ENCODE measurements at regions not wholly inside any gene's neighbourhood (a gene's known extent, or its start where the extent isn't known, plus 50 kb on each side); places are given as distances from the start of the nearest gene placed in this dataset.

DNA sequence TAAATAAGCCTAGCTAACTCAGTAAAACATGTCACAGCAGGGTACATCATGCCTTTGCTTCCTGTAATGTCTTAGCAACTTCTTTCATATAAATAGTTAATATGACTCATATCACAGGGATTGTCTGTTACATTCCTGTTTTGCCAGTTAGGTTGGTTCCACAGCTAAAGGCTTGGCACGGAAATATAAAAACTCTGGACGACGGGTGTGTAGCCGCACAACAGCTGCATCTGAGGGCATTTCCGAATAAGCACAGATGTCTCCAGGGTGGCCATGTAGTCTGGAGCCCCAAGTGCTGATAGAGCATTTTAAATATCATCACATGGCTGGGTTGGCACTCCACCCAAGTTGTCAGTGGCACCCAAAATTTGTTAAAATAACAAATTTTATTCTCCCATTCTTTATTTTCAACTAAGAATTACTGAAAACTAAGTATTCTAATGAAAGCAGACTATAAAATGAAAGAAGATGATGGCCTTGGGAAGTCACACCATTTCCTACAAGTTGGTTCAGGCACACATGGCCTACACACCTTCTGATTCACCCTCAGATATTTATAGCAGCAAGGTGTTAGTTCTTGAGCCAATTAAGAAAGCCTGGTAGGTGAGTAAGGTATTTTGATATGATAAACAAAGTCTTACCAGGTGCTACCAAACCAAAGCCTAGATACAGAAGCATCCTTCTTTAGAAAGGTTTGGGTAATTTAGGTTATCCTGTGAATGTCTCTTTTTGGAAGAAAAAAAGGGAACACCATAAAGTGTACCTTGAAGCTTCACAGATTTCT lies 61.8 kb upstream of the STK17B start:
- Mint-ChIP-seq H3K4me1 (ENCODE audit: low read depth, unreplicated experiment) (peaks cover 21% of the 10 kb centered on the region), H3K36me3 (ENCODE audit: low read depth, unreplicated experiment) (peaks cover 4% of the 10 kb centered on the region), H3K4me3 (ENCODE audit: unreplicated experiment) (no peak overlapping the region), H3K27me3 (ENCODE audit: low read depth, unreplicated experiment) (no peaks in the 10 kb centered on the region), H3K27ac (ENCODE audit: unreplicated experiment) (peak overlapping the region; percentile 89), H3K9me3 (ENCODE audit: unreplicated experiment) (no peaks in the 10 kb centered on the region)
- TF ChIP-seq CTCF (IDR thresholded peaks at IDR 0.05; ENCODE audit: insufficient read depth, low read depth, low read length) = no peak
- TF ChIP-seq EZH2 (IDR thresholded peaks at IDR 0.05; ENCODE audit: insufficient read depth, low read length) = no peak
- no peaks in the 10 kb centered on the region for H4K20me1 ChIP-seq (ENCODE audit: insufficient read depth, low read length)
- DNase-seq (ENCODE audit: low read depth) (peak; percentile 84), FAIRE-seq (peak; percentile 90)
- H3K27me3 ChIP-seq (ENCODE audit: insufficient read depth, low read length) = no peaks in the 10 kb centered on the region
- H3K4me2 ChIP-seq (ENCODE audit: low read length) = peak overlapping the region; percentile 61
- peak overlapping the region; percentile 64 for H3K27ac ChIP-seq (ENCODE audit: low read depth, low read length)
- peaks cover 29% of the 10 kb centered on the region for H3K4me1 ChIP-seq (ENCODE audit: insufficient read depth, low read length)
- H3K9me3 ChIP-seq (ENCODE audit: insufficient read depth, low read depth, low read length) = no peaks in the 10 kb centered on the region
- no peak overlapping the region for H2AFZ ChIP-seq (ENCODE audit: low read depth, low read length)
- no peaks in the 10 kb centered on the region for H3K79me2 ChIP-seq (ENCODE audit: insufficient read depth, low read length)
- H3K36me3 ChIP-seq (ENCODE audit: insufficient read depth, low read length) = no peaks in the 10 kb centered on the region
- no peak overlapping the region for H3K4me3 ChIP-seq (ENCODE audit: insufficient read depth, low read depth, low read length)
- H3K9ac ChIP-seq (ENCODE audit: low read length) = peak overlapping the region; percentile 50

DNA sequence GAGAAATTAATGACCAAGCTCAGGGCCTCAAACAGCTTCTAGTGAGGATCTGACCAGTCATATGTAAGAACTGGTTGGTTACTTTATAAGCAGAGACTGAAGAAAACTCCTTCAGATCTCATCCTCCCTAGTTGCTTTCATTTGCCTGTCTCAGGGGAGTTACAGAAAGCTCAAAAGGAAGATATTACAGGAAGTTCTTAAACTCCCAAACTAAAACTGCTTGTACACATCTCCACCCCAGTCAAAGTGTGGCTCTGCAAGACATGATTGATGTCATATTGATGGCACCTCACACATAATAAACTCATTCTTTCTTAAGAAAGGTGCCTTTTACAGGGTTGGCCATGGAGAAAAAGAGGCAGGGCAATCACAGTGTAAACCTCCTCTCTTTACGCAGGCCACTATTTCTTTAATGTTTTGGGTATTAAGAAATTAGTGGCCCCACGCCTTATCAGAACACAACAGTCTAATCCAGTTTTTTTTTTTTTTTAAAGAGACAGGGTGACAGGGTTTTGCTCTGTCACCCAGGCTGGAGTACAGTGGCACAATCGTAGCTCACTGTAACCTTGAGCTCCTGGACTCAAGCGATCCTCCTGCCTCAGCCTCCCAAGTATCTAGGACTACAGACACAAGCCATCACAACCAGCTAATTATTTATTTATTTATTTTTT lies 62.6 kb upstream of the STK17B start:
- FAIRE-seq (no peak), DNase-seq (ENCODE audit: low read depth) (no peak)
- peaks cover 35% of the 10 kb centered on the region for H3K4me1 ChIP-seq (ENCODE audit: insufficient read depth, low read length)
- H3K9me3 ChIP-seq (ENCODE audit: insufficient read depth, low read depth, low read length) = no peaks in the 10 kb centered on the region
- H3K27me3 ChIP-seq (ENCODE audit: insufficient read depth, low read length) = no peaks in the 10 kb centered on the region
- H3K9ac ChIP-seq (ENCODE audit: low read length) = no peak overlapping the region
- peak overlapping the region; percentile 61 for H3K4me2 ChIP-seq (ENCODE audit: low read length)
- H3K27ac ChIP-seq (ENCODE audit: low read depth, low read length) = peak overlapping the region; percentile 64
- Mint-ChIP-seq H3K4me1 (ENCODE audit: low read depth, unreplicated experiment) (peaks cover 24% of the 10 kb centered on the region), H3K4me3 (ENCODE audit: unreplicated experiment) (no peak overlapping the region), H3K27ac (ENCODE audit: unreplicated experiment) (peak overlapping the region; percentile 8), H3K36me3 (ENCODE audit: low read depth, unreplicated experiment) (peaks cover 6% of the 10 kb centered on the region), H3K9me3 (ENCODE audit: unreplicated experiment) (no peaks in the 10 kb centered on the region), H3K27me3 (ENCODE audit: low read depth, unreplicated experiment) (no peaks in the 10 kb centered on the region)
- H2AFZ ChIP-seq (ENCODE audit: low read depth, low read length) = no peak overlapping the region
- H3K4me3 ChIP-seq (ENCODE audit: insufficient read depth, low read depth, low read length) = no peak overlapping the region
- H3K36me3 ChIP-seq (ENCODE audit: insufficient read depth, low read length) = no peaks in the 10 kb centered on the region
- no peaks in the 10 kb centered on the region for H4K20me1 ChIP-seq (ENCODE audit: insufficient read depth, low read length)
- H3K79me2 ChIP-seq (ENCODE audit: insufficient read depth, low read length) = no peaks in the 10 kb centered on the region
- no peak for TF ChIP-seq CTCF (IDR thresholded peaks at IDR 0.05; ENCODE audit: insufficient read depth, low read depth, low read length)
- TF ChIP-seq EZH2 (IDR thresholded peaks at IDR 0.05; ENCODE audit: insufficient read depth, low read length) = no peak
